Adrenal gland (tissue), 9 donors: ENCODE measurements at regions not wholly inside any gene's neighbourhood (a gene's known extent, or its start where the extent isn't known, plus 50 kb on each side); places are given as distances from the start of the nearest gene placed in this dataset.

Experiments used
- DNase-seq, 7 donors: peaks; one replicate each; pipeline ENCODE4 v3.0.0-alpha.2; 2019 to 2020
- H3K27ac ChIP-seq, 5 donors: fragments of 200-600 bp; sonication (generic) in 4 of 5; 1 replicate in 3 of 5; 2 replicates in 2 of 5; pipeline versions ENCODE4 v1.5.1 to v1.8.0; 2016 to 2020; ENCODE audit warnings: mild to moderate bottlenecking in 1 of 5
- H3K27me3 ChIP-seq: fragments of 200-600 bp; 2 replicates; pipeline ENCODE4 v1.8.0; 2021
- H3K36me3 ChIP-seq, 2 donors: fragments of 200-600 bp; replicated peaks in 1 of 2; 1 replicate in 1 of 2; 2 replicates in 1 of 2; pipeline versions ENCODE4 v1.5.1 to v1.8.0; 2018 to 2022
- H3K4me1 ChIP-seq, 2 donors: fragments of 200-600 bp; replicated peaks in 1 of 2; 1 replicate in 1 of 2; 2 replicates in 1 of 2; pipeline versions ENCODE4 v1.5.1 to v1.8.0; 2018 to 2021
- H3K4me3 ChIP-seq, 4 donors: fragments of 200-600 bp; sonication (generic) in 3 of 4; one replicate each; pipeline ENCODE4 v1.5.1; 2016 to 2018
- H3K9me3 ChIP-seq, 3 donors: fragments of 200-600 bp; sonication (generic) in 1 of 3; replicated peaks in 1 of 3; 1 replicate in 2 of 3; 2 replicates in 1 of 3; pipeline versions ENCODE4 v1.5.1 to v1.8.0; 2016 to 2021
- POLR2A ChIP-seq, 2 donors: fragments of 450-650 bp; IDR thresholded peaks; one replicate each; pipeline ENCODE4 v1.6.1; 2017; ENCODE audit warnings: antibody characterized with exemption in 2 of 2, mild to moderate bottlenecking in 2 of 2, moderate library complexity in 1 of 2
- WGBS, 4 donors: extraction: QIAGEN DNeasy Blood & Tissue Kit in 2 of 4; methylation state at CpG; one replicate each; pipeline versions ENCODE4 v1.1.5 to v1.1.7; 2013 to 2017; 5-methylcytosine and 5-hydroxymethylcytosine counted together
- intact Hi-C, 2 donors: fragments of 100-400 bp; cut with DNase I; formaldehyde crosslinking; loops; one replicate each; pipeline versions ENCODE4 v1.14.1 to v1.15.0; 2022 to 2023
- TF ChIP-seq, protein P1 (sequence below), 6 experiments: fragments of 450-650 bp in 4 of 6; fragments of 200-600 bp in 2 of 6; sonication (generic) in 1 of 6; IDR thresholded peaks; 1 replicate in 5 of 6; 2 replicates in 1 of 6; pipeline versions ENCODE4 v1.5.1 to v1.8.0; 2016 to 2021; ENCODE audit warnings: antibody characterized with exemption in 6 of 6, mild to moderate bottlenecking in 2 of 6, moderate library complexity in 1 of 6
- donor health status: healthy with polysubstance abuse.
- donor health status: Bipolar disorder and iron deficiency.
- donor health status: DM: yes; HTN: yes; CAD: no.
- donor health status: DM: no; HTN: no; CAD: no.
- donor health status: DM: no; HTN: no; CAD: no.

DNA sequence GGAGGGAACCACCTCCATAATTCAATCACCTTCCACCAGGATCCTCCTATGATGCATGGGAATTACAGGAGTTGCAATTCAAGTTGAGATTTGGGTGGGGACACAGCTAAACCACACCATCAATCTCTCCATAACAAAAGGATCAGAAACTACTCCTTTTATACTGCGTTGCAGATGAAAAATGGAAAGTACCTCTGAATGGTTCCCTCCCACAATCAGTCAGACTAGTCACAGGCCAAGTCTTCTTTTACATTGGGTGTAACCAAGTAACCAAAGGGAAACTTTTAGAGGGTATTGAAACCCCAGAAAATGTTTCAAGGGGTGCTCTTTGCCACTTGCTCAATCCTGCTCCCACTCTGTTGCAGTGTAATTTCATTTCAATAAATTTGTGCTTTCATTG lies 504.3 kb upstream of the CNTN3 start:
- no peaks in the 10 kb centered on the region for H3K36me3 ChIP-seq
- 75 to 94% (median 91%) methylated on average over 1 of the region's 1 CpG for WGBS, 4 donors
- TF ChIP-seq, protein P1, sequence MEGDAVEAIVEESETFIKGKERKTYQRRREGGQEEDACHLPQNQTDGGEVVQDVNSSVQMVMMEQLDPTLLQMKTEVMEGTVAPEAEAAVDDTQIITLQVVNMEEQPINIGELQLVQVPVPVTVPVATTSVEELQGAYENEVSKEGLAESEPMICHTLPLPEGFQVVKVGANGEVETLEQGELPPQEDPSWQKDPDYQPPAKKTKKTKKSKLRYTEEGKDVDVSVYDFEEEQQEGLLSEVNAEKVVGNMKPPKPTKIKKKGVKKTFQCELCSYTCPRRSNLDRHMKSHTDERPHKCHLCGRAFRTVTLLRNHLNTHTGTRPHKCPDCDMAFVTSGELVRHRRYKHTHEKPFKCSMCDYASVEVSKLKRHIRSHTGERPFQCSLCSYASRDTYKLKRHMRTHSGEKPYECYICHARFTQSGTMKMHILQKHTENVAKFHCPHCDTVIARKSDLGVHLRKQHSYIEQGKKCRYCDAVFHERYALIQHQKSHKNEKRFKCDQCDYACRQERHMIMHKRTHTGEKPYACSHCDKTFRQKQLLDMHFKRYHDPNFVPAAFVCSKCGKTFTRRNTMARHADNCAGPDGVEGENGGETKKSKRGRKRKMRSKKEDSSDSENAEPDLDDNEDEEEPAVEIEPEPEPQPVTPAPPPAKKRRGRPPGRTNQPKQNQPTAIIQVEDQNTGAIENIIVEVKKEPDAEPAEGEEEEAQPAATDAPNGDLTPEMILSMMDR (IDR thresholded peaks at IDR 0.05), result no peak
- TF ChIP-seq POLR2A (IDR thresholded peaks at IDR 0.05), result no peak
- no peak overlapping the region for H3K4me3 ChIP-seq
- H3K27ac ChIP-seq, result no peak overlapping the region
- H3K9me3 ChIP-seq, result no peaks in the 10 kb centered on the region
- H3K4me1 ChIP-seq, result no peaks in the 10 kb centered on the region
- no peak for DNase-seq
- no peaks in the 10 kb centered on the region for H3K27me3 ChIP-seq
- intact Hi-C loops, result no loop called here

DNA sequence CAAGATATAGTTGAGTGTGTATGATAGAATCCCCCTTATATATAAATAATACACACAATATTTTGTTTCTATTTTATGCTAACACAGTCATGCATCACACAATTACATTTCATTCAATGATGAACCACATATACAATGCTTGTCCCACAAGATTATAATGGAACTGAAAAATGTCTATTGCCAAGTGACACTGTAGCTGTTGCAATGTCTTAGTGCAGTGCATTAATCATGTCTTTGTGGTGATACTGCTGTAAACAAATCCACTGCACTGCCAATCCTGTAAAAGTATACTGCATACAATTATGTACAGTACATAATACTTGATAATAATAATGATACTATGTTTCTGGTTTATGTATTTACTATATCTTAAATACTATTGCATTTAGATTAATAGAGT lies 512.1 kb upstream of the CNTN3 start:
- no peaks in the 10 kb centered on the region for H3K36me3 ChIP-seq
- intact Hi-C loops, result no loop called here

DNA sequence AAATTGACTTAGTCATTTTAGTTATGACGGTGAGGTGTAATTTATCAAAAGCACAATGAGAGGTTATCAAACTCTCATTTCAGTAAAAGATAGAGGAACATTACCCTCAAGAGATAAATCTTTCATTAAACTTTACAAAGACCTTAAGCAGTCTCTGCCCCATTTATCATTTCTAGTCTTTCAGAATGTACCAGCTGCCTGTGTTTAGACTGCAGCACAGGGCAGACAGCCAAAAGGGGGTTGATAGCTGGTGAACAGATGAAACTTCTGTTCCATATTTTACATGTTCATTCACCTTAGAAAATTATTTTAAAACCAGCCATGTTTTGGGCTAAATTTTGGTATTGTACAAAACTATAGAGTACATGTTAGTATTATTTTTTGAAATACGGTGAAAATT lies 514.6 kb upstream of the CNTN3 start:
- intact Hi-C loops, result no loop called here
- Histone ChIP-seq H3K4me1 (no peaks in the 10 kb centered on the region), H3K36me3 (no peaks in the 10 kb centered on the region), H3K9me3 (no peaks in the 10 kb centered on the region), H3K27me3 (no peaks in the 10 kb centered on the region), H3K27ac (no peak overlapping the region), H3K4me3 (no peak overlapping the region)
- no peak for TF ChIP-seq POLR2A (IDR thresholded peaks at IDR 0.05)
- TF ChIP-seq, protein P1 (IDR thresholded peaks at IDR 0.05), result no peak
- WGBS, 4 donors, result 37 to 55% (median 39%) methylated on average over 2 of the region's 2 CpGs
- no peak for DNase-seq

More for the DNA sequence above, 512.1 kb upstream of the CNTN3 start:
- Histone ChIP-seq H3K27ac (no peak overlapping the region), H3K27me3 (no peaks in the 10 kb centered on the region), H3K4me3 (no peak overlapping the region), H3K9me3 (no peaks in the 10 kb centered on the region), H3K4me1 (no peaks in the 10 kb centered on the region)
- DNase-seq, result no peak
- no peak for TF ChIP-seq POLR2A (IDR thresholded peaks at IDR 0.05)
- TF ChIP-seq, protein P1 (IDR thresholded peaks at IDR 0.05), result no peak

DNA sequence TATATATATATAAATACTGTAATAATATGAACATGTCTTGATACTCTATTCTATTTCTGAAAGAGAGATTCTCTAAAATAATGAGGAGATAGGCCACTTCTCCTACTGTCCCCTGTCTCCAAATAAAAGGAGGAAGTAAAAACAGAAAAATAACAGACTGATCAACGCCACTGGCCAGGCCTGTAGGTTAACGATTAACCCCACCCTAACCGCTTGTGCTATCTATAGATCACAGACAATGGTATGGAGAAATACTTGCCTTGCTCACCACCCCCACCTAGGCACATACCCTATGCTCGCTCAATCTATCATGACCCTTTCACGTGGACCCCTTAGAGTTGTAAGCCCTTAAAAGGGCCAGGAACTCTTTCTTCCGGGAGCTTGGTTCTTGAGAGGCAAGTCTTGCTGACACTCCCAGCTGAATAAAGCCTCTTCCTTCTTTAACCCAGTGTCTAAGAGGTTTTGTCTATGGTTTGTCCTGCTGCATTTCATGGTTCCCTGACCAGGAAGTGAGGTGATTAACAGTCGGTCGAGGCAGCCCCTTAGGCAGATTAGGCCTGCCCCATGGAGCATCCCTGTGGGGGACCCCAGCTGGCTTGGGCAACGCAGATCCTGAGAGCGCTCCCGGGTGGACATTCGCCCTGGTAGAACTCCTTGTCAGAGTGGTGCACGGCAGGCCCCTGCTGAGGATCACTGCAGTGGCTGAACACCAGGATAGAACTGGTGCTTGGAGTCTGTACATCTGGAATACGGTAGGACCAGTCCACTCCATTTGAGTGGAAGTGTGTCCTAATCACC lies 521.8 kb upstream of the CNTN3 start:
- WGBS, 4 donors, result 84 to 93% (median 86%) methylated on average over 11 to 14 of the region's 14 CpGs
- no peak for TF ChIP-seq POLR2A (IDR thresholded peaks at IDR 0.05)
- TF ChIP-seq, protein P1 (IDR thresholded peaks at IDR 0.05), result no peak
- Histone ChIP-seq H3K4me1 (no peaks in the 10 kb centered on the region), H3K4me3 (no peak overlapping the region), H3K9me3 (no peaks in the 10 kb centered on the region), H3K27me3 (no peaks in the 10 kb centered on the region), H3K36me3 (no peaks in the 10 kb centered on the region), H3K27ac (no peak overlapping the region)
- DNase-seq, result no peak
- intact Hi-C loops, result no loop called here
